SK-N-SH (cell line): ENCODE measurements at regions not wholly inside any gene's neighbourhood (a gene's known extent, or its start where the extent isn't known, plus 50 kb on each side); places are given as distances from the start of the nearest gene placed in this dataset.

Source experiments
- CTCF ChIA-PET: fragments of 300-600, 350-600 bp; formaldehyde crosslinking; extraction: SDS; loops from one replicate; lab custom pipeline; 2021; lab: Yijun Ruan, JAX
- POLR2A ChIA-PET: fragments of 350-600 bp; sonication (Branson Sonifier 250); formaldehyde crosslinking; extraction: SDS; loops from one replicate; lab custom pipeline; 2020; ENCODE audit warnings: antibody characterized with exemption, inconsistent platforms; lab: Yijun Ruan, JAX
- DNase-seq: peaks from one replicate; pipeline ENCODE4 v3.0.0; 2012
- H2AFZ ChIP-seq: fragments of 200-600 bp; sonication (generic); 2 replicates; pipeline ENCODE4 v1.8.1; 2016; ENCODE audit warnings: antibody characterized with exemption, mild to moderate bottlenecking, low read depth
- H3F3A ChIP-seq: fragments of 200-600 bp; sonication (generic); replicated peaks from 2 replicates; pipeline ENCODE3; 2016; ENCODE audit warnings: antibody characterized with exemption, mild to moderate bottlenecking; ENCODE audit not compliant: insufficient read depth
- H3K27ac ChIP-seq, 2 experiments: fragments of 200-500 bp in 1 of 2; fragments of 200-600 bp in 1 of 2; sonication (Bioruptor generic) in 1 of 2; sonication (generic), shearing (Covaris generic) in 1 of 2; 2 replicates each; pipeline versions ENCODE4 v1.5.1 to v1.6.1; 2014 to 2016; ENCODE audit warnings: low read depth in 2 of 2, inconsistent platforms in 1 of 2, low read length in 1 of 2, mild to moderate bottlenecking in 1 of 2, mixed read lengths in 1 of 2
- H3K27me3 ChIP-seq: fragments of 200-600 bp; sonication (generic), shearing (Covaris generic); 2 replicates; pipeline ENCODE4 v1.6.1; 2016; ENCODE audit warnings: mixed run types; ENCODE audit not compliant: insufficient read depth
- H3K36me3 ChIP-seq, 2 experiments: fragments of 200-500 bp in 1 of 2; fragments of 200-600 bp in 1 of 2; sonication (Bioruptor generic) in 1 of 2; sonication (generic) in 1 of 2; replicated peaks in 1 of 2; 2 replicates each; pipeline versions ENCODE3 to v1.5.1; 2014 to 2016; ENCODE audit warnings: low read length in 1 of 2, mild to moderate bottlenecking in 1 of 2; ENCODE audit not compliant: insufficient read depth in 2 of 2, control insufficient read depth in 1 of 2
- H3K4me1 ChIP-seq, 2 experiments: fragments of 200-500 bp in 1 of 2; fragments of 200-600 bp in 1 of 2; sonication (Bioruptor generic) in 1 of 2; sonication (generic), shearing (Covaris generic) in 1 of 2; 2 replicates each; pipeline versions ENCODE4 v1.5.1 to v1.6.1; 2014 to 2016; ENCODE audit warnings: low read depth in 1 of 2, low read length in 1 of 2, mixed run types in 1 of 2; ENCODE audit not compliant: insufficient read depth in 2 of 2, control insufficient read depth in 1 of 2
- H3K4me2 ChIP-seq: fragments of 200-600 bp; sonication (generic), shearing (Covaris generic); 2 replicates; pipeline ENCODE4 v1.6.1; 2017; ENCODE audit warnings: mixed run types
- H3K4me3 ChIP-seq, 2 experiments: fragments of 200-500 bp in 1 of 2; fragments of 200-600 bp in 1 of 2; sonication (Bioruptor generic) in 1 of 2; sonication (generic), shearing (Covaris generic) in 1 of 2; 2 replicates each; pipeline versions ENCODE4 v1.5.1 to v1.8.1; 2014 to 2016; ENCODE audit warnings: low read depth in 2 of 2, inconsistent platforms in 1 of 2, low read length in 1 of 2, mild to moderate bottlenecking in 1 of 2, mixed read lengths in 1 of 2, moderate library complexity in 1 of 2
- H3K79me2 ChIP-seq: fragments of 200-600 bp; sonication (generic); 2 replicates; pipeline ENCODE4 v1.8.1; 2017; ENCODE audit warnings: mild to moderate bottlenecking; ENCODE audit not compliant: insufficient read depth
- H3K9ac ChIP-seq: fragments of 200-600 bp; sonication (generic); 2 replicates; pipeline ENCODE4 v1.6.1; 2017; ENCODE audit warnings: mixed run types
- H3K9me2 ChIP-seq: fragments of 200-600 bp; sonication (generic); 2 replicates; pipeline ENCODE4 v1.6.1; 2017; ENCODE audit warnings: mixed run types
- H3K9me3 ChIP-seq: fragments of 200-600 bp; sonication (generic); 2 replicates; pipeline ENCODE4 v1.6.1; 2017; ENCODE audit warnings: mixed run types, mild to moderate bottlenecking, moderate library complexity
- H4K20me1 ChIP-seq: fragments of 200-600 bp; sonication (generic); 2 replicates; pipeline ENCODE4 v1.6.1; 2017; ENCODE audit warnings: mild to moderate bottlenecking, mixed run types; ENCODE audit not compliant: insufficient read depth
- CHD2 ChIP-seq: fragments of 150-350 bp; IDR thresholded peaks from 2 replicates; pipeline ENCODE4 v1.6.1; 2018; ENCODE audit warnings: low read length; ENCODE audit not compliant: partially characterized antibody
- CTCF ChIP-seq: fragments of 200-600 bp; sonication (generic); IDR thresholded peaks from 2 replicates; pipeline ENCODE4 v1.6.1; 2017; ENCODE audit warnings: antibody characterized with exemption, mild to moderate bottlenecking, moderate library complexity
- FOSL2 ChIP-seq: IDR thresholded peaks from 2 replicates; pipeline ENCODE4 v1.4.0; 2012; ENCODE audit warnings: low read depth, mild to moderate bottlenecking, moderate library complexity, borderline replicate concordance
- FOXM1 ChIP-seq: IDR thresholded peaks from 2 replicates; pipeline ENCODE4 v1.4.0; 2012; ENCODE audit warnings: low read depth, mild to moderate bottlenecking
- GABPA ChIP-seq: IDR thresholded peaks from 2 replicates; pipeline ENCODE4 v1.4.0; 2012; ENCODE audit warnings: low read depth, mild to moderate bottlenecking
- GATA2 ChIP-seq: sonication (generic); formaldehyde crosslinking; IDR thresholded peaks from 2 replicates; pipeline ENCODE4 v1.5.0; 2020; ENCODE audit warnings: mild to moderate bottlenecking, missing genetic modification reagents
- IRF3 ChIP-seq: fragments of 150-350 bp; IDR thresholded peaks from 2 replicates; pipeline ENCODE4 v1.6.1; 2016; ENCODE audit warnings: mild to moderate bottlenecking, low read depth, low read length
- NFIC ChIP-seq: IDR thresholded peaks from 2 replicates; pipeline ENCODE4 v1.4.0; 2012; ENCODE audit warnings: borderline replicate concordance
- NRF1 ChIP-seq: IDR thresholded peaks from 2 replicates; pipeline ENCODE4 v1.6.1; 2012; ENCODE audit warnings: low read depth, mild to moderate bottlenecking, low read length
- PBX3 ChIP-seq: IDR thresholded peaks from 2 replicates; pipeline ENCODE4; 2012
- POLR2AphosphoS5 ChIP-seq: IDR thresholded peaks from 2 replicates; pipeline ENCODE4 v1.6.1; 2012; ENCODE audit warnings: low read depth, low read length
- RAD21 ChIP-seq: IDR thresholded peaks from 2 replicates; pipeline ENCODE4 v1.6.1; 2012; ENCODE audit warnings: mild to moderate bottlenecking, low read length
- RFX5 ChIP-seq: IDR thresholded peaks from 2 replicates; pipeline ENCODE4 v1.6.1; 2012; ENCODE audit warnings: mild to moderate bottlenecking, improper control_type of control experiment, low read length
- TAF1 ChIP-seq: IDR thresholded peaks from 2 replicates; pipeline ENCODE4 v1.6.1; 2012; ENCODE audit warnings: low read depth, mild to moderate bottlenecking, low read length, moderate library complexity, borderline replicate concordance
- TCF12 ChIP-seq: IDR thresholded peaks from 2 replicates; pipeline ENCODE4 v1.4.0; 2012
- USF2 ChIP-seq: fragments of 150-350 bp; IDR thresholded peaks from 2 replicates; pipeline ENCODE4 v1.6.1; 2017; ENCODE audit warnings: antibody characterized with exemption, low read length, low read depth, borderline replicate concordance
- WGBS: methylation state at CpG from one replicate; pipeline ENCODE4 v1.1.6; 2017; ENCODE audit warnings: low lambda C conversion rate; 5-methylcytosine and 5-hydroxymethylcytosine counted together
- TF ChIP-seq, protein P1 (sequence below): IDR thresholded peaks from 2 replicates; pipeline ENCODE4 v1.6.1; 2012; ENCODE audit warnings: mild to moderate bottlenecking, low read depth, low read length, moderate library complexity
- TF ChIP-seq, protein P2 (sequence below): IDR thresholded peaks from 2 replicates; pipeline ENCODE4 v1.4.0; 2012; ENCODE audit warnings: low read depth, borderline replicate concordance

DNA sequence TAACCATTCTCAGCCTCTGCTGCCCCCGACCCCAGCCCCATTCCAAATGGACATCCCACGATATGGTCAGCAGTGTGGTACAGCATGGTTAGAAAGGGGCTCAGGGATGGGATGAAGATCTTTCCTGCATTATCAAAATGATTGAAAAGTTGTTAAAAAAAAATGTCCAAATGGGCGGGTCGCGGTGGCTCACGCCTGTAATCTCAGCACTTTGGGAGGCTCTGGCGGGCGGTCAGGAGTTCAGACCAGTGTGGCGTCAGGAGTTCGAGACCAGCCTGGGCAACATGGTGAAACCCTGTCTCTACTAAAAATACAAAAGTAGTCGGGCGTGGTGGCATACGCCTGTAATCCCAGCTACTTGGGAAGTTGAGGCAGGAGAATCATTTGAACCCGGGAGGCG, 54.3 kb upstream of the ZNF254 start (continued):
- TF ChIP-seq RFX5 (no peak), TCF12 (no peak), CHD2 (no peak), USF2 (no peak), GATA2 (CRISPR knock-in tag) (no peak), POLR2AphosphoS5 (no peak), TAF1 (no peak), FOSL2 (no peak), PBX3 (no peak)
- TF ChIP-seq, protein P1, sequence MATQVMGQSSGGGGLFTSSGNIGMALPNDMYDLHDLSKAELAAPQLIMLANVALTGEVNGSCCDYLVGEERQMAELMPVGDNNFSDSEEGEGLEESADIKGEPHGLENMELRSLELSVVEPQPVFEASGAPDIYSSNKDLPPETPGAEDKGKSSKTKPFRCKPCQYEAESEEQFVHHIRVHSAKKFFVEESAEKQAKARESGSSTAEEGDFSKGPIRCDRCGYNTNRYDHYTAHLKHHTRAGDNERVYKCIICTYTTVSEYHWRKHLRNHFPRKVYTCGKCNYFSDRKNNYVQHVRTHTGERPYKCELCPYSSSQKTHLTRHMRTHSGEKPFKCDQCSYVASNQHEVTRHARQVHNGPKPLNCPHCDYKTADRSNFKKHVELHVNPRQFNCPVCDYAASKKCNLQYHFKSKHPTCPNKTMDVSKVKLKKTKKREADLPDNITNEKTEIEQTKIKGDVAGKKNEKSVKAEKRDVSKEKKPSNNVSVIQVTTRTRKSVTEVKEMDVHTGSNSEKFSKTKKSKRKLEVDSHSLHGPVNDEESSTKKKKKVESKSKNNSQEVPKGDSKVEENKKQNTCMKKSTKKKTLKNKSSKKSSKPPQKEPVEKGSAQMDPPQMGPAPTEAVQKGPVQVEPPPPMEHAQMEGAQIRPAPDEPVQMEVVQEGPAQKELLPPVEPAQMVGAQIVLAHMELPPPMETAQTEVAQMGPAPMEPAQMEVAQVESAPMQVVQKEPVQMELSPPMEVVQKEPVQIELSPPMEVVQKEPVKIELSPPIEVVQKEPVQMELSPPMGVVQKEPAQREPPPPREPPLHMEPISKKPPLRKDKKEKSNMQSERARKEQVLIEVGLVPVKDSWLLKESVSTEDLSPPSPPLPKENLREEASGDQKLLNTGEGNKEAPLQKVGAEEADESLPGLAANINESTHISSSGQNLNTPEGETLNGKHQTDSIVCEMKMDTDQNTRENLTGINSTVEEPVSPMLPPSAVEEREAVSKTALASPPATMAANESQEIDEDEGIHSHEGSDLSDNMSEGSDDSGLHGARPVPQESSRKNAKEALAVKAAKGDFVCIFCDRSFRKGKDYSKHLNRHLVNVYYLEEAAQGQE: no peak
- TF ChIP-seq, all 33 proteins: peak for 0

- CTCF ChIA-PET: interaction anchor here (1.1 to 1.3 kb wide), 2 partner anchors 10 to 127 kb away, joined by 3 read pairs; no protein-coding TSS in a partner anchor
- DNase-seq: peak; percentile 94
- TF ChIP-seq GABPA: 0 out of 2 replicates have a peak, but pooled peaks have one; percentile 28
- TF ChIP-seq FOSL2: no peak
- TF ChIP-seq USF2: no peak
- TF ChIP-seq TCF12: no peak
- TF ChIP-seq NRF1: no peak
- no peak for TF ChIP-seq IRF3
- TF ChIP-seq TAF1: peak; percentile 78
- peak; percentile 28 for TF ChIP-seq CHD2
- no peak; the same call in 1 of the 2 replicates for TF ChIP-seq NFIC
- TF ChIP-seq FOXM1: no peak
- no peak; the same call in 1 of the 2 replicates for TF ChIP-seq RAD21
- TF ChIP-seq, protein P2, sequence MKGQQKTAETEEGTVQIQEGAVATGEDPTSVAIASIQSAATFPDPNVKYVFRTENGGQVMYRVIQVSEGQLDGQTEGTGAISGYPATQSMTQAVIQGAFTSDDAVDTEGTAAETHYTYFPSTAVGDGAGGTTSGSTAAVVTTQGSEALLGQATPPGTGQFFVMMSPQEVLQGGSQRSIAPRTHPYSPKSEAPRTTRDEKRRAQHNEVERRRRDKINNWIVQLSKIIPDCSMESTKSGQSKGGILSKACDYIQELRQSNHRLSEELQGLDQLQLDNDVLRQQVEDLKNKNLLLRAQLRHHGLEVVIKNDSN: no peak
- TF ChIP-seq CTCF: no peak; the same call in 1 of the 2 replicates
Measured at GRCh38 chr19:24033301-24033962, 53.6 kb upstream of the ZNF254 start.

More at GRCh38 chr19:24033301-24033962, 53.6 kb upstream of the ZNF254 start:
- POLR2A ChIA-PET: interaction anchor here (0.6 to 2.2 kb wide), 11 partner anchors 9 to 618 kb away, joined by 3 to 22 read pairs (median 6); partner anchors contain the start of genes ZNF254, ZNF675 and ZNF681
- Histone ChIP-seq H3K27me3 (no peaks in the 10 kb centered on the region), H3K79me2 (peaks cover 47% of the 10 kb centered on the region), H3F3A (peaks cover 15% of the 10 kb centered on the region), H3K4me1 (peaks cover 5% of the 10 kb centered on the region in 2 experiments; a peak in 2 of 4 replicates), H3K4me3 (peak overlapping the region; percentile 70 to 96), H4K20me1 (no peaks in the 10 kb centered on the region; the same call in none of the 2 replicates), H3K36me3 (peaks cover 13 to 25% of the 10 kb centered on the region in 2 experiments), H3K9me3 (no peaks in the 10 kb centered on the region), H2AFZ (peak overlapping the region; percentile 98), H3K9me2 (no peaks in the 10 kb centered on the region), H3K9ac (peak overlapping the region; percentile 98), H3K27ac (peak overlapping the region; percentile 96 to 97), H3K4me2 (peak overlapping the region; percentile 94)
- under 1% methylated on average over 22 of the region's 41 CpGs for WGBS
